ENCODE measurements at regions not wholly inside any gene's neighbourhood (a gene's known extent, or its start where the extent isn't known, plus 50 kb on each side); places are given as distances from the start of the nearest gene placed in this dataset.

DNA sequence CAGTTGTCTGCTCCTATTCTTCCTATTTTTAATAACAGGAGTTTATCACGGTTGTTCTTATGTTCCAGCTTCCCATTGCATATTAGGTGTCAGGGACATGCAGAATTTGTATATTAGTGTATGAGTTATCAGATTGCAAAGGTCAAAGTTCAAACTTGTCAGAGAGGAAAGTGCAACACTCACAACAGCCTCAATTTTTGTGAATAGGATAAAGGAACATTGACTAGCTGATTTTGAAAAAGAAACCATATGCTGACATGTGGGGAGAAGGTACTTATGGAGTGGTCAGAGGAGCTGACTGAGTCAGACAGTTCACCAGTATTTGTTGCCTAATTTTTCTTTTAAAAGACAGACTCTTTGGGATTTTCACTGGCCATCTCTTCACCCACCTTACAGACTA lies 222.1 kb downstream of the C12orf50 start:
- no peak for TF ChIP-seq CTCF (IDR thresholded peaks at IDR 0.05 in 8 of 11, conservative IDR thresholded peaks at IDR 0.05 in 3 of 11)
- no peak for TF ChIP-seq POLR2AphosphoS5 (IDR thresholded peaks at IDR 0.05)
- TF ChIP-seq POLR2A (IDR thresholded peaks at IDR 0.05): no peak
